NCI-H2107 treated with DMSO at 0.1 percent for 48 hours (cell line): ENCODE measurements at regions not wholly inside any gene's neighbourhood (a gene's known extent, or its start where the extent isn't known, plus 50 kb on each side); places are given as distances from the start of the nearest gene placed in this dataset.
"Not testable (repeated sequence)": the region's sequence is repeated elsewhere in the genome, so short reads cannot be mapped to it uniquely, and the experiment has no call there.

ENCODE experiments used
- DNase-seq: peaks from one replicate; lab custom pipeline; 2025; ENCODE audit not compliant: unreplicated experiment; lab: John Stamatoyannopoulos, UW

- DNase-seq, result no peak
These were observed 1405.7 kb upstream of the ZEB2 start for GRCh38 chr2:145925591-145925990.

GRCh38 chr2:145919477-145919876 lies 1399.6 kb upstream of the ZEB2 start:
- no peak for DNase-seq

DNA sequence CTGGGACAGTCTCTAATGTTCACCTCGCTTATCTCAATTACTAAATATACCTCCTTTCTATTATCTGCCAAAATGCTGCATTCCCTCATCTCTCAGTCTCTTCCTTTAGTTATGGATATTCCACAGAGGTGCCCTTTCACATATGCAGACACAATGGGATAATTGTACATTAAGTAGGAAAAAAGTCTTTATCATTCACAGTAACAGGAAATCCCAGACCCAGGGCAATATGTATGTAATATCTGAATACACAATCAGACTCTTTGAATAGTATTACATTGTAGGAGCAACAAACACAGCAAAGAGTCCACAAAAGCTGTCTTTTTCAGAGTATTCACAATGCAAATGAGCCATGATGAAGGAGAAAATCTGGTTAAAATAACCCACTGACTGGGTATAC lies 1399.0 kb upstream of the ZEB2 start:
- DNase-seq, result no peak

DNA sequence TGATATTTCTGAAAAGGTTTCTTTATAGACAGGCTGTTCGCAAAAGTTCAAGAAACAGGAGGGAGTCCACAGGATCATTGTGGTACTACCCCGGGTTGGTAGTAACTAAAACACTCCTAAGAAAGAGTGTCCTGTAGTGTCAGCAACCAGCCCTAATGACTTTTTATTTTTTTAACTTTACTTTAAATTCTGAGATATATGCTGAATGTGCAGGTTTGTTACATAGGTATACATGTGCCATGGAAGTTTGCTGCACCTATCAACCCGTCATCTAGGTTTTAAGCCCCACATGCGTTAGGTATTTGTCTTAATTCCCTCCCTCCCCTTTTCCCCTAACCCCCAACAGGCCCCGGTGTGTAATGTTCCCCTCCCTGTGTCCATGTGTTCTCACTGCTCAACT lies 1396.9 kb upstream of the ZEB2 start:
- DNase-seq, result no peak

GRCh38 chr2:145914716-145915115 lies 1394.8 kb upstream of the ZEB2 start:
- DNase-seq, result no peak

DNA sequence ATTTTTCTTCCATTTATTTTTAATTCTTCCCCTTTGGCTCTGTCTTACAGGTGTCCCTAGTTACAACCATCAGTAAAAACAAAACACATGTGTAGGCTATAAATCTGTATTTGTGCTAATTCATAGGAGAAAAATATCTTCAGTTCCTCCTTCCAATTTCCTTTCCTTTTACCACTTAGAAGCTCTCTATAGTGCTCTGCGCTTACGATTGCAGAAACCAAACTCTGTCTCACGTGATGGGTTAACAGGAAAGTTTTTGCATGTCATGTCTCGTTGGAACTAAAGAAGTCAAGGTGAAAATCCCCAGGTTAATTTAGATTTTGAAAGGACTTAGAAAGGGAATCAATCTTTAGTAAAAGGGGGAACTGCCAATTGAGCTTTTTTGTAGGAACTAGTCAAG lies 1390.5 kb upstream of the ZEB2 start:
- no peak for DNase-seq

GRCh38 chr2:145909766-145910165 lies 1389.8 kb upstream of the ZEB2 start:
- DNase-seq, result no peak

DNA sequence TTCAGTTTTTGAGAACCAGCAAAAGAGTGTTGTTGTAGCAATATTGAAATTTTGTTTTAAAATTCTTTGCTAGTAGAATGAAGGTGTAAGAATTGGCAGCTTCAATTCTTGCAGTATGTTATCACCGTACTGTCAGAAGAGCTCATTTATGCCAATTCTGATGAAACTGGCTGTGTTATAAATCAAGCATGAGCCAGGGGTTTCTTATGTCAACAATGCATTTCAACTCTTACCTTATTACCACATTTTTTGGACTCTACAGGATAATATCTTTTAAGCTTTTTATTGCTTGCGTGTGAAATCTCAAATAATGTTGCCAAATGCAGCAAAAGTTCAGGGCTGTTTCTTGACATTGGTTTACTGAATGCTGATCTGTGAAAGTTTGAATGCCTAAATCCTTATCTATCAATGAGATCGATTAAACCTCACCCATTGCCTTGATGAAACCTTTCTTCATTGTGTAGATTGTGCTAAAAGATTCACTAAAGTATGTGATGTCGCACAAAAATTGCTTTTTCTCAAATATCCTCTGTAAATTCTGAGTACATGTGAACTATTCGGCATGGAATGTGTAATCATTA lies 1389.3 kb upstream of the ZEB2 start:
- no peak for DNase-seq

GRCh38 chr2:145906354-145906753 lies 1386.4 kb upstream of the ZEB2 start:
- DNase-seq, result no peak

DNA sequence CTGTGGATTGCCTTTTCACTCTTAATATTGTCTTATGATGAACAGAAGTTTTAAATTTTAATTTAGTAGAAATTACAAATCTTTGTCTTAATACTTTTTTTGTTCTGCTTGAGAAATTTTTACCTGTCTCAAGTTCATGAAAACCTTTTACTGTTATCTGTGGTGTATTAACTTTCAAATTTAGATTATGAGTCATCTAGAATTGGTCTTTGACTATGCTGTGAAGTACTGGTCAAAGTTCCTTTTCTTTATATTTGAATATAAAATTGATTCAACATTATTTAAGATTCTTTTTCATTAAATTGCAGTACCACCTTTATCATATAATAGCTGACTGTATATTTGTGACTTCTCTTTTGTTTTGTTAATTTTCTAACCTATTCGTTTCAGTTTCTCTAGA lies 1385.5 kb upstream of the ZEB2 start:
- DNase-seq, result no peak

GRCh38 chr2:145897151-145897550 lies 1377.2 kb upstream of the ZEB2 start:
- no peak for DNase-seq

DNA sequence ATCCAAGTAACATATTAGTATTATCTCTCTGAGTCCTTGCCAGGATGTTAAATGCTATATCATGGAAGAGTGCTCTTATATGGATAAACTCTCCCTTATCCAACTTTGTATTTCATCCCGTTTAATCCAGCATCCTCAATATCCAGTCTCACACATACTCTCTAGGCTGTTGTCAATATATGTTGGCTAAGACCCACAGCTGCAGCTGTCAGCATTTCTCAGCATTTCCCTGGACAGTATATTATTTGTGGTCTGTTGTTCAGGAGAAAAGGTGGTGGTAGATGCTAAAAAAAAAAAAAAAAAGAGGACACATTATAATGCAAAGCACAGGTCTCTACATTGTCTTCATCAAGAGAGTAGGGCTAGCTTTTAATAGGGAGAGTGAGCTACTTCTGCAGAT lies 1368.0 kb upstream of the ZEB2 start:
- DNase-seq, result no peak

- DNase-seq, result not testable (repeated sequence)
These were observed 1361.1 kb upstream of the ZEB2 start for GRCh38 chr2:145880997-145881396.

DNA sequence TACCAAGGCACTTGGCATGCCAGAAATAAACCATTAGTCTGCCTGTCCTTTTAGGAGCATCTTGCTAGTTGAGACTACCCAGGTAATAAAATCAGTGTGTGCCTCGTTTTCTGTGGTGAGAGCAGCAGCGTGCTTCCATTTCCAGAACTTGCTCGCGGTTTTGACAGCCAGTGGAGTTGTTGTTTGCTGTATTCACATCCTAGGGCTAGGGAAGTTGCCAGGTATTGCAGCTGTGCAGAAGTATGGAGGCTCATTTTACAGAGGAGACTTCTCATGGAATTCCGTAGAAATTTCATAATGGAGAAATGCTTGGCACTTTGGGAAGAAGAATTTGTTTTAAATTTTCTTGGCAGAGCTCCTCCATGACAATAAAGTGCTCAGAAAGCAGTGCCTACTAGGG lies 1355.1 kb upstream of the ZEB2 start:
- DNase-seq, result no peak

DNA sequence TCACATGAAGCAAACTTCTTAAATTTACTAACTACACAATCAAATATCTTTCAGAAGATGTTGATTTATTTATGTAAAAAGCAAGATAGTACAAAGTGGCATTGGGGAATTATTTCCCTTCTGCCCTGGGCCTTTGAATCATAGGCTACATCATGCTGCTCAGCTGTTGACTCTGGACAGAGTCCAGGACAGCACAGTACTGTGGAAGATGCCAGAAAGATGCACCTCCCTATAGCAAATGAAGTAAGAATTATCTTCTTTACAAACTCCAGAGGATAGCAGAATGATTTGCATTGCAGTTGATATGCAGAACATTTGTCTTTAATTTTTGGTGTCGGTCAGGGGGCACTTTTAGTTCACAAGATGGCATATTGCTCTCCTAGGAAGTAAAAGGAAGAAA lies 1354.5 kb upstream of the ZEB2 start:
- DNase-seq, result no peak

DNA sequence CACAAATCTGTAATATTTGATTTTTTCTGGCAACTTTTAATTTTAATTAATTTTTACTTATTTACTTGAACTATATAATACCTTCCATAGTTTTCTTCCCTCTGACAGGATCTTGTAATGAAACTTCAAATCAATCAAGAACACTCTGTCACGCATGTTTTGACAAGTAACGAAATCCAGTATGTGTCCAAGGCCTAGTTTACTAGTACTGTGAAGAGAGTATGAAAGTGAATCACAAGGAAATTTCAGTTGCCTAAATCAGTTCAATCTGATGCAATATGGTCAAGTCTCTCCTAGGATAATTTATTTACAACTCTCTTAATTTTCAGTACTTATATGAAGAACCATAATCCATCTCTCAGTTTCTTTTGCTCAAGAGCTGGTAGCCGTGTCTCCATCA lies 1344.6 kb upstream of the ZEB2 start:
- DNase-seq, result no peak

GRCh38 chr2:145861940-145862339 lies 1342.0 kb upstream of the ZEB2 start:
- no peak for DNase-seq

- no peak for DNase-seq
These were observed 1340.2 kb upstream of the ZEB2 start for GRCh38 chr2:145860083-145860482.

DNA sequence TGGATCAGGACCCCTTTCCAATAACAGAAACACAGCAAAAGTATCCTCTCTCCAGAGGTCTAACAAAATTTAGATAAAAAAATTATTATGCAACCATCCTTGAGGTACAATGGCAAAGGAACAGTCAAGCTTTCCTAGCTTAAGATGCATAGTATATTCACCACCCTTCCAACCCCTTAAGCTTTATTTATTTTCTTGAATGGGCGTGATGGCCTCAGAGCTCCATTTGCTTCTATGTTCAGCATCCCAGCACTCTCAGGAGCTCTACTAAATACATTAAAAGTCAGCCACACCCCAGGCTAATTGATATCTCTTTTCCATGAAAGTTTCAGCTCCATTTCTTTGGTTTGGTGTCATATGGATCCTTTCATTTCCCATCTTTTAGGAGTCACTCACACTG lies 1335.2 kb upstream of the ZEB2 start:
- no peak for DNase-seq

- no peak for DNase-seq
These were observed 1334.3 kb upstream of the ZEB2 start for GRCh38 chr2:145854039-145854755.

DNA sequence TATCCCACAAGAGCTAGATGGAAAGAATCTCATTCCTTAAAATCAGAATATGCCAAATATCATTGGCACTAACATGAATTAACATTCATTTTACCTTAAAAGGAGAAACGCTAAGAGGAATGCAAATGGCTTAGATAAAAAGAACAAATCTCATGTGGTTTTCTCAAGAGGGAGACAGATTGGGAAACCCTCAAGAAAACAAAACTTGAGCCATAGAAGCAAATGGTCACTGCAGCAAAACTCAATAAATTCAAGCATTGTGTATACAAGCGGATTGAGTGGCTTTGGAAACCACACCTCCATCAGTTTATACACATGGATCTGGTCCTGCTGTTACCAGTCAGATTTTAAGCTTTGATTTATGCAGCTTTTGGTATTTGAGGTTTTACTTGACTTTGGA lies 1331.8 kb upstream of the ZEB2 start:
- DNase-seq, result no peak

DNA sequence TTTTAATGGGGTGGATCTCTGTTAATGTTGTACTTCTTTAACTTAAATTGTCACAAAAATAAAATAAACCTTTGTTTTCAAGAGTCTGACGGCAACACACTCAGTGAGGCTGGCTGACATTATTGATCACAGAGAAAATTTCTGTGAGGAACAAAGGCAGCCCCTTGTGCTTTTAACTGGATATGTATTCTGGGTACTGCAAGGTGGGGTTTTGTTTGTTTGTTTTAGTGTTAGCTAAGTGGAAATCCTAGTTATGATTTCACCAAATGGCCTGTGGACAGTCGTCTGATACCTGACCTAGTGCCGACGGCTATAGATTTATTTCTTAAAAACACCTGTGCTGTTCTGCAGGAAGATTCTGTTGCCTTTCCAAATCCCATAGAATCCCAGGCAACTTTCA lies 1329.5 kb upstream of the ZEB2 start:
- no peak for DNase-seq

DNA sequence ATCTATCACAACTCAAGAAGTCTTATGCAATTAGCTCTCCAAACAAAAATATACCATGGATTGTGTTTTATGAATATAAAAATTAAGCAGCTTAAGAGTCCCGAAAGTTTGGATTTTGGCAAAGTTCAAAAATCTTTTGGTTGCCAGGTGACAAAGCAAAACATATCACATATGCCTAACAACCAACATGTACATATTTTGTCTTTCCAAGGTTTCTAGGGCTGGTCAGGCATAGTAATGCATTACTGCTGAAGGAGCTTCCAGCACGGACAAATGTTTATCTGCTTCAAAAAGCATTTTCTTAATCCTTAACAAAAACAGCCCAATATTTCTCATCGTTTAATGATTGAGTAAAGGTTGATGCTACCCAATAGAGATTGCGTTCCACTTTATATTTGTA lies 1327.1 kb upstream of the ZEB2 start:
- DNase-seq, result no peak
